Breast epithelium (tissue), 3 donors: ENCODE measurements at regions not wholly inside any gene's neighbourhood (a gene's known extent, or its start where the extent isn't known, plus 50 kb on each side); places are given as distances from the start of the nearest gene placed in this dataset.

Experiments used
- CTCF ChIP-seq, 3 donors: fragments of 450-650 bp; IDR thresholded peaks; one replicate each; pipeline ENCODE4 v1.5.1; 2016 to 2017; ENCODE audit warnings: antibody characterized with exemption in 3 of 3, mild to moderate bottlenecking in 3 of 3, moderate library complexity in 3 of 3
- POLR2A ChIP-seq: fragments of 450-650 bp; IDR thresholded peaks from one replicate; pipeline ENCODE4 v1.6.1; 2016; ENCODE audit warnings: antibody characterized with exemption, mild to moderate bottlenecking, moderate library complexity

GRCh38 chr4:167537761-167538160 lies 303.5 kb upstream of the SPOCK3 start:
- TF ChIP-seq CTCF (IDR thresholded peaks at IDR 0.05) (no peak), POLR2A (no peak)
